PC-3 (cell line): ENCODE measurements at regions not wholly inside any gene's neighbourhood (a gene's known extent, or its start where the extent isn't known, plus 50 kb on each side); places are given as distances from the start of the nearest gene placed in this dataset.

ENCODE experiments used
- ATAC-seq: fragments of 200-7000 bp; cut with Tn5 transposase; 2 replicates; pipeline ENCODE4 v1.9.1; 2020; ENCODE audit warnings: mild to moderate bottlenecking, moderate library complexity
- BruUV-seq: library from RNA; stranded (reverse); fragments of 400-500 nt; replicated peaks from 2 replicates; lab custom pipeline; 2021; lab: Mats Ljungman, UMichigan
- CTCF ChIA-PET: fragments of 300-600 bp; sonication (Branson Sonifier 250); formaldehyde crosslinking; loops from one replicate; lab custom pipeline; 2022; ENCODE audit warnings: antibody characterized with exemption; lab: Charles Lee
- POLR2A ChIA-PET: fragments of 300-600 bp; sonication (Branson Sonifier 250); formaldehyde crosslinking; loops from one replicate; lab custom pipeline; 2022; ENCODE audit warnings: antibody characterized with exemption; ENCODE audit not compliant: unreplicated experiment; lab: Charles Lee
- DNase-seq: peaks from one replicate; pipeline ENCODE4 v3.0.0-alpha.2; 2015
- H2AFZ ChIP-seq: fragments of 300-600 bp; sonication (generic); 2 replicates; pipeline ENCODE4 v1.6.0; 2016; ENCODE audit warnings: antibody characterized with exemption, low read length
- H3F3A ChIP-seq: fragments of 300-600 bp; sonication (generic); one replicate; pipeline ENCODE4 v1.6.0; 2017; ENCODE audit warnings: antibody characterized with exemption, low read length, control low read depth, mild to moderate bottlenecking; ENCODE audit not compliant: unreplicated experiment
- H3K27ac ChIP-seq: fragments of 300-600 bp; sonication (generic); 2 replicates; pipeline ENCODE4 v1.5.1; 2016; ENCODE audit warnings: mild to moderate bottlenecking, low read length
- H3K27me3 ChIP-seq: fragments of 300-600 bp; sonication (generic); 2 replicates; pipeline ENCODE4 v1.6.1; 2016; ENCODE audit warnings: low read length, mixed read lengths
- H3K36me3 ChIP-seq: fragments of 300-600 bp; sonication (generic); 2 replicates; pipeline ENCODE4 v1.6.1; 2016; ENCODE audit warnings: low read depth, mixed run types, low read length, mixed read lengths
- H3K4me1 ChIP-seq: fragments of 300-600 bp; sonication (generic); 2 replicates; pipeline ENCODE4 v1.5.1; 2016; ENCODE audit warnings: low read length; ENCODE audit not compliant: insufficient read depth
- H3K4me2 ChIP-seq: fragments of 300-600 bp; sonication (generic); 2 replicates; pipeline ENCODE4 v1.6.0; 2016; ENCODE audit warnings: low read length
- H3K4me3 ChIP-seq: fragments of 300-600 bp; sonication (generic); 2 replicates; pipeline ENCODE4 v1.5.1; 2016; ENCODE audit warnings: mild to moderate bottlenecking, low read length, mixed read lengths
- H3K79me2 ChIP-seq: fragments of 300-600 bp; sonication (generic); 2 replicates; pipeline ENCODE4 v1.6.1; 2017; ENCODE audit warnings: low read length, mixed read lengths
- H3K9ac ChIP-seq: fragments of 300-600 bp; sonication (generic); 2 replicates; pipeline ENCODE4 v1.6.0; 2016; ENCODE audit warnings: mild to moderate bottlenecking, low read length
- H3K9me2 ChIP-seq: fragments of 300-600 bp; sonication (generic); replicated peaks from 2 replicates; pipeline ENCODE4 v1.6.1; 2016; ENCODE audit warnings: mixed run types, low read length, mixed read lengths
- H3K9me3 ChIP-seq: fragments of 300-600 bp; sonication (generic); 2 replicates; pipeline ENCODE4 v1.6.1; 2016; ENCODE audit warnings: low read length, mixed read lengths
- H4K20me1 ChIP-seq: fragments of 300-600 bp; sonication (generic); 2 replicates; pipeline ENCODE4 v1.6.1; 2016; ENCODE audit warnings: low read length, mixed read lengths
- EZH2 ChIP-seq: fragments of 300-600 bp; sonication (generic); IDR thresholded peaks from one replicate; pipeline ENCODE4 v1.6.1; 2017; ENCODE audit warnings: antibody characterized with exemption, mild to moderate bottlenecking, low read length; ENCODE audit not compliant: unreplicated experiment
- EZH2phosphoT487 ChIP-seq: fragments of 300-600 bp; sonication (generic); IDR thresholded peaks from 2 replicates; pipeline ENCODE4 v1.6.1; 2018; ENCODE audit warnings: mild to moderate bottlenecking, antibody characterized with exemption, low read length, borderline replicate concordance
- intact Hi-C: fragments of 100-400 bp; cut with micrococcal nuclease; formaldehyde crosslinking; loops from 2 replicates; pipeline ENCODE4 v1.9.0; 2023
- TF ChIP-seq, protein P1 (sequence below): fragments of 300-600 bp; sonication (generic); conservative IDR thresholded peaks from 2 replicates; pipeline ENCODE4 v1.5.1; 2017; ENCODE audit warnings: antibody characterized with exemption, low read depth, mild to moderate bottlenecking, low read length

DNA sequence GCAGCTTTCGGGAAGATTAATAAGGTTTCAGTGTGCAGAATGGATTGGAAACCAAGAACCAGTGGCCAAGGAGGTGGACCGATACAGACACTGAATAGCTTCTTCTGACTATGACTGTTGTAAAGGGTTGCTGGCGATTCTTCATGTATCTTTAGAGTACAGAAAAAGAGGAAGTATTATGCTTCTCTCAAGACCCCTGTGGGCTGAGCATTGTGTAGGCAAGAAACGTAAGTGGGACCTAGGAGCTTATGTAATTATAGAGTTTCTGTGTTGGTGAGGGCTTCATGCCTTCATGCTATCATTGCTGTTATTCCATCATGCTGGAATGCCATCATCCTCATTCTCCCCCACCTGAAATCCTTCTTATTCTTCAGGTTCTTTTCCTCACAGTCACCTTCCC is 105.4 kb upstream of the AKIRIN2 start:
- CTCF ChIA-PET: no interaction called here
- Histone ChIP-seq H3K9me2 (no peaks in the 10 kb centered on the region), H3K9ac (no peak overlapping the region), H3K4me3 (no peak overlapping the region), H2AFZ (no peak overlapping the region), H3K79me2 (no peaks in the 10 kb centered on the region), H3F3A (no peaks in the 10 kb centered on the region), H3K4me2 (no peak overlapping the region), H3K27ac (0 out of 2 replicates have a peak overlapping the region, but pooled peaks have one; percentile 69), H4K20me1 (no peaks in the 10 kb centered on the region), H3K36me3 (no peaks in the 10 kb centered on the region), H3K27me3 (no peaks in the 10 kb centered on the region), H3K4me1 (peaks cover 25% of the 10 kb centered on the region), H3K9me3 (no peaks in the 10 kb centered on the region)
- intact Hi-C loops: loop anchor here (5.0 kb wide), 1 partner anchor 75 kb away; no protein-coding TSS in a partner anchor
- DNase-seq (no peak), ATAC-seq (no peak)
- BruUV-seq: no TSS peak
- TF ChIP-seq EZH2 (no peak), EZH2phosphoT487 (no peak)
- TF ChIP-seq, protein P1, sequence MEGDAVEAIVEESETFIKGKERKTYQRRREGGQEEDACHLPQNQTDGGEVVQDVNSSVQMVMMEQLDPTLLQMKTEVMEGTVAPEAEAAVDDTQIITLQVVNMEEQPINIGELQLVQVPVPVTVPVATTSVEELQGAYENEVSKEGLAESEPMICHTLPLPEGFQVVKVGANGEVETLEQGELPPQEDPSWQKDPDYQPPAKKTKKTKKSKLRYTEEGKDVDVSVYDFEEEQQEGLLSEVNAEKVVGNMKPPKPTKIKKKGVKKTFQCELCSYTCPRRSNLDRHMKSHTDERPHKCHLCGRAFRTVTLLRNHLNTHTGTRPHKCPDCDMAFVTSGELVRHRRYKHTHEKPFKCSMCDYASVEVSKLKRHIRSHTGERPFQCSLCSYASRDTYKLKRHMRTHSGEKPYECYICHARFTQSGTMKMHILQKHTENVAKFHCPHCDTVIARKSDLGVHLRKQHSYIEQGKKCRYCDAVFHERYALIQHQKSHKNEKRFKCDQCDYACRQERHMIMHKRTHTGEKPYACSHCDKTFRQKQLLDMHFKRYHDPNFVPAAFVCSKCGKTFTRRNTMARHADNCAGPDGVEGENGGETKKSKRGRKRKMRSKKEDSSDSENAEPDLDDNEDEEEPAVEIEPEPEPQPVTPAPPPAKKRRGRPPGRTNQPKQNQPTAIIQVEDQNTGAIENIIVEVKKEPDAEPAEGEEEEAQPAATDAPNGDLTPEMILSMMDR: no peak
- POLR2A ChIA-PET: no interaction called here

DNA sequence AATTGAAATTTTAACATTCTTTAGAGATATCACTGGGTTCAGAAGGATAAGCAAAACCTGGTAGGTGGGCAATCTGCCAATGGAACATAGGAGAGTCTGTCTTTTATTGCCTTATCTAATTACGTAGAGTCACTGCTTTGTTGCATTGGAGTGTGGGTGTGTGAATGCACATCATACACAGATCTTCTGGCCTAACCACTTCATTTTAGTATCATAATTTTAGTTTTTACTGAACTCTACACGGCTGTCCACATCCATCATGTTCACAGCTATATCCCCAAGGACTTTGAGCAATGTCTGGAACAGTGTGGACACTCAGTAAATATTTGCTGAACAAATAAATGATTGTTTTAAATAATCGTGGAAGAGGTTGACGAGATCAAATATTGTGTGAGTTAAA is 104.6 kb upstream of the AKIRIN2 start:
- no peaks in the 10 kb centered on the region for H3K9me3 ChIP-seq
- peak overlapping the region; percentile 11; the same call in 1 of the 2 replicates for H3K4me2 ChIP-seq
- H3K79me2 ChIP-seq: no peaks in the 10 kb centered on the region
- DNase-seq (peak; percentile 25), ATAC-seq (peak; percentile 7; the same call in 1 of the 2 replicates)
- no peaks in the 10 kb centered on the region for H3K36me3 ChIP-seq
- H3K9ac ChIP-seq: no peak overlapping the region
- ChIA-PET POLR2A (no interaction called here), CTCF (no interaction called here)
- intact Hi-C loops: loop anchor here (5.0 kb wide), 1 partner anchor 74 kb away; no protein-coding TSS in a partner anchor
- H3K4me3 ChIP-seq: no peak overlapping the region
- no peaks in the 10 kb centered on the region for H3F3A ChIP-seq
- no TSS peak for BruUV-seq
- no peak overlapping the region for H2AFZ ChIP-seq
- no peaks in the 10 kb centered on the region for H4K20me1 ChIP-seq
- H3K27me3 ChIP-seq: no peaks in the 10 kb centered on the region
- no peak overlapping the region for H3K27ac ChIP-seq
- peaks cover 25% of the 10 kb centered on the region for H3K4me1 ChIP-seq
- H3K9me2 ChIP-seq: no peaks in the 10 kb centered on the region
- TF ChIP-seq EZH2: no peak
- TF ChIP-seq, protein P1: no peak
- no peak for TF ChIP-seq EZH2phosphoT487

DNA sequence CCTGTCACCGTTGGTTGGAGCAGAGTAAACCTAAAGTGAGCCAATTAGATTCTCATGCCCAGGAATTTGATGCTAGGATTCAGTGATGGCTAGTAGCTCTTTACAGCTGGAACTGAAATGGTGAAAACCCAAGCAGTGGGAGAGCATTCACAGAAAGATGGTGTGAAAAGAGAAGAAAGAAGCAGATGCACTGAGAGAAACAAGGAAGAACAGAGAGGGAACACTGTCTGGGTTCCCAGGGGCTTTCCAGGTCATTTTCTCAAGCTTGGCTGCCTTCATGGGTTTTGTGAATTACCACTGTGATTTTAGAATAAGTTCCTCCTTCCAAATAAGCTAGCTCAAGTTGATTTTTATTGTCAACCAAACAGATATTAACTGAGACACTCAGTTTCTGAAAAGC is 104.1 kb upstream of the AKIRIN2 start:
- ATAC-seq (no peak), DNase-seq (no peak)
- Histone ChIP-seq H2AFZ (no peak overlapping the region), H3K79me2 (no peaks in the 10 kb centered on the region), H3K9me3 (no peaks in the 10 kb centered on the region), H4K20me1 (no peaks in the 10 kb centered on the region), H3F3A (no peaks in the 10 kb centered on the region), H3K27me3 (no peaks in the 10 kb centered on the region), H3K9ac (no peak overlapping the region), H3K4me1 (peaks cover 25% of the 10 kb centered on the region), H3K4me2 (no peak overlapping the region), H3K4me3 (no peak overlapping the region), H3K9me2 (no peaks in the 10 kb centered on the region), H3K27ac (no peak overlapping the region), H3K36me3 (no peaks in the 10 kb centered on the region)
- intact Hi-C loops: loop anchor here (5.0 kb wide), 1 partner anchor 74 kb away; no protein-coding TSS in a partner anchor
- TF ChIP-seq EZH2phosphoT487: no peak
- no peak for TF ChIP-seq EZH2
- TF ChIP-seq, protein P1: no peak
- CTCF ChIA-PET: no interaction called here
- BruUV-seq: no TSS peak
- POLR2A ChIA-PET: no interaction called here
